Activated CD4-positive, alpha-beta memory T cell treated with anti-CD3 and anti-CD28 coated beads, Interleukin-2, amount 10 ng/mL, durations not matched to agents 7 days and 5 days (primary cell): ENCODE measurements at regions not wholly inside any gene's neighbourhood (a gene's known extent, or its start where the extent isn't known, plus 50 kb on each side); places are given as distances from the start of the nearest gene placed in this dataset.

Experiments
- CTCF ChIA-PET: fragments of 350-600 bp; sonication (Branson Sonifier 250); formaldehyde crosslinking; loops from one replicate; lab custom pipeline; 2021; ENCODE audit warnings: antibody characterized with exemption, inconsistent platforms; lab: Charles Lee
- POLR2A ChIA-PET: fragments of 350-600 bp; sonication (Branson Sonifier 250); formaldehyde crosslinking; loops from one replicate; lab custom pipeline; 2021; ENCODE audit warnings: antibody characterized with exemption; lab: Charles Lee
- DNase-seq: peaks from one replicate; pipeline ENCODE4 v3.0.0-alpha.2; 2020
- H3K27ac Mint-ChIP-seq: one replicate; pipeline ENCODE4 v1.8.0; 2021; ENCODE audit warnings: mild to moderate bottlenecking, mixed read lengths
- H3K27me3 Mint-ChIP-seq: one replicate; pipeline ENCODE4 v1.8.0; 2021; ENCODE audit warnings: mixed read lengths
- H3K36me3 Mint-ChIP-seq: one replicate; pipeline ENCODE4 v1.8.0; 2021; ENCODE audit warnings: low read depth, mixed read lengths
- H3K4me1 Mint-ChIP-seq: one replicate; pipeline ENCODE4 v1.8.0; 2021; ENCODE audit warnings: mixed read lengths
- H3K4me3 Mint-ChIP-seq: one replicate; pipeline ENCODE4 v1.8.0; 2021; ENCODE audit warnings: mild to moderate bottlenecking, mixed read lengths
- H3K9me3 Mint-ChIP-seq: one replicate; pipeline ENCODE4 v1.8.0; 2021; ENCODE audit warnings: mixed read lengths

- CTCF ChIA-PET: no interaction called here
- DNase-seq: no peak
- H3K4me3 Mint-ChIP-seq: no peak overlapping the region
- no peaks in the 10 kb centered on the region for H3K4me1 Mint-ChIP-seq
- no peak overlapping the region for H3K27ac Mint-ChIP-seq
- H3K27me3 Mint-ChIP-seq: peaks cover 2% of the 10 kb centered on the region
- POLR2A ChIA-PET: no interaction called here
- H3K36me3 Mint-ChIP-seq: no peaks in the 10 kb centered on the region
- H3K9me3 Mint-ChIP-seq: no peaks in the 10 kb centered on the region
Measured at GRCh38 chrX:17939724-17940123, 78.6 kb upstream of the RAI2 start.

GRCh38 chrX:17933856-17934255 lies 72.8 kb upstream of the RAI2 start:
- H3K27me3 Mint-ChIP-seq: peaks cover 2% of the 10 kb centered on the region
- H3K4me1 Mint-ChIP-seq: no peaks in the 10 kb centered on the region
- H3K27ac Mint-ChIP-seq: no peak overlapping the region
- POLR2A ChIA-PET: no interaction called here
- CTCF ChIA-PET: no interaction called here
- H3K9me3 Mint-ChIP-seq: no peaks in the 10 kb centered on the region
- H3K4me3 Mint-ChIP-seq: no peak overlapping the region
- DNase-seq: no peak
- no peaks in the 10 kb centered on the region for H3K36me3 Mint-ChIP-seq

- ChIA-PET POLR2A (no interaction called here), CTCF (no interaction called here)
- Mint-ChIP-seq H3K27ac (no peak overlapping the region), H3K9me3 (no peaks in the 10 kb centered on the region), H3K4me3 (no peak overlapping the region), H3K36me3 (no peaks in the 10 kb centered on the region), H3K27me3 (peaks cover 2% of the 10 kb centered on the region), H3K4me1 (no peaks in the 10 kb centered on the region)
- no peak for DNase-seq
Measured at GRCh38 chrX:17932781-17933180, 71.7 kb upstream of the RAI2 start.

DNA sequence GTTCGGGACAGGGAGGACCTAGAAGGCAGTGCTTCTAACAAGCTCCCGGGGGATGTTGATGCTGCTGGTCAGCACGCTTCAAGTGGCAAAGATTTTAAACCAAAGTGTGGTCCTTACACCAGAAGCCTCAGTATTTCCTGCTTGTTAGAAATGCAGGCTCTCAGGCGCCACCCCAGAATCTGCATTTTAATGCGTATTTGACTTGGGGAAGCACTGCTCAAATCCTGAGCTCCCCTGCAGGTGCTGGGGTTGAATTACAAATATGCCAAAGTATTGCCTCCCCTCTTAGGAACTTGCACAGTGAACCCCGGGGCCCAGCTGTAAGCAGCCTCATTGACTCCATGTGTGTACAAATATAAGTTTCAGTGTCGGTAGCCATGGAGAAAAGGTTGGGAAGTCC lies 70.8 kb upstream of the RAI2 start:
- Mint-ChIP-seq H3K27ac (no peak overlapping the region), H3K36me3 (no peaks in the 10 kb centered on the region), H3K27me3 (peaks cover 2% of the 10 kb centered on the region), H3K9me3 (no peaks in the 10 kb centered on the region), H3K4me1 (no peaks in the 10 kb centered on the region), H3K4me3 (no peak overlapping the region)
- ChIA-PET POLR2A (no interaction called here), CTCF (no interaction called here)
- DNase-seq: no peak

DNA sequence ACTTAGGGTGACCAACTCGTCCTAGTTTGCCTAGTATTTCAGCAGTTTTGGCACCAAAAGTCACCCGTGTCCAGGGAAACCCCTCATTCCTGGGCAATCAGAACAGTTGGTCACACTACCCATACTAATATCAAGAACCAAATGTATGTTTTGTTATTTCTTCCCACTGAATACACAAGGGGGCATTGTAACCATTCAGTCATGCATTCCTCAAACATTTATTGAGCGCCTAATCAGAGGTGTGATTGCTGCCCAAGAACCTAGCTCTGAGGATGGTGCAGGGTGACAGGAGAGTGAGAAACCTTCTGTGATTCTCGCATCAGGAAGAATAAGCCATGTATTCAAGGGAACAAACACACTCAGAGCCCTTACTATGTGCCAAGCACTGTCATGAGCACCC lies 69.8 kb upstream of the RAI2 start:
- H3K4me1 Mint-ChIP-seq: no peaks in the 10 kb centered on the region
- H3K27me3 Mint-ChIP-seq: no peaks in the 10 kb centered on the region
- DNase-seq: no peak
- peaks cover 4% of the 10 kb centered on the region for H3K9me3 Mint-ChIP-seq
- H3K36me3 Mint-ChIP-seq: no peaks in the 10 kb centered on the region
- ChIA-PET POLR2A (no interaction called here), CTCF (no interaction called here)
- H3K4me3 Mint-ChIP-seq: no peak overlapping the region
- H3K27ac Mint-ChIP-seq: no peak overlapping the region

- Mint-ChIP-seq H3K36me3 (no peaks in the 10 kb centered on the region), H3K27me3 (no peaks in the 10 kb centered on the region), H3K4me3 (no peak overlapping the region), H3K27ac (no peak overlapping the region), H3K4me1 (peaks cover 4% of the 10 kb centered on the region), H3K9me3 (peaks cover 4% of the 10 kb centered on the region)
- ChIA-PET CTCF (no interaction called here), POLR2A (no interaction called here)
- DNase-seq: no peak
Measured at GRCh38 chrX:17923546-17923945, 62.4 kb upstream of the RAI2 start.

DNA sequence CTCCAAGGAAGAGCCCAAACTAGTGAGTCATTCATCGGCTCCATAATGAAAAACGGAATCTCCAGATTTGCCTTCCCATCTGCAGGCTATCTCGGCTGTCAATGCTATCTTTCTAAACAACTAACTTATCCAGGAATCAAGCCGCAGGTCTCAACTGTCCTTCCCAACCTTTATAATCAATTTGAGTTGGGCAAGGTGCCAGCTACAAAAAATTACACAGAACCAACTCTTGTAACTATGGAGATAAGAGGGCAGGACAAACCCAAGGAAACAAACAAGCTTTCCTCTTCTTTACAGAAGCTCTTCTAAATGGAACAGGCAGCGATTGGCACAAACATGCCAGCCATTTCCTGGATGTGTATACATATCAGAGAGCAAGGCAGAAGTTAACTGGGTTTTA lies 61.2 kb upstream of the RAI2 start:
- Mint-ChIP-seq H3K4me1 (peaks cover 4% of the 10 kb centered on the region), H3K36me3 (no peaks in the 10 kb centered on the region), H3K27me3 (no peaks in the 10 kb centered on the region), H3K4me3 (no peak overlapping the region), H3K27ac (no peak overlapping the region), H3K9me3 (peaks cover 4% of the 10 kb centered on the region)
- no peak for DNase-seq
- CTCF ChIA-PET: no interaction called here
- POLR2A ChIA-PET: no interaction called here

GRCh38 chrX:17919896-17920446 lies 58.9 kb upstream of the RAI2 start:
- H3K4me3 Mint-ChIP-seq: no peak overlapping the region
- CTCF ChIA-PET: no interaction called here

GRCh38 chrX:17917945-17918577 lies 57.0 kb upstream of the RAI2 start:
- no peak overlapping the region for H3K27ac Mint-ChIP-seq
- H3K4me1 Mint-ChIP-seq: no peaks in the 10 kb centered on the region
- no peak for DNase-seq
- POLR2A ChIA-PET: no interaction called here
- H3K27me3 Mint-ChIP-seq: no peaks in the 10 kb centered on the region
- CTCF ChIA-PET: no interaction called here
- H3K36me3 Mint-ChIP-seq: no peaks in the 10 kb centered on the region
- H3K9me3 Mint-ChIP-seq: no peaks in the 10 kb centered on the region
- no peak overlapping the region for H3K4me3 Mint-ChIP-seq

More at GRCh38 chrX:17919896-17920446, 58.9 kb upstream of the RAI2 start:
- DNase-seq: no peak
- Mint-ChIP-seq H3K36me3 (no peaks in the 10 kb centered on the region), H3K27me3 (no peaks in the 10 kb centered on the region), H3K4me1 (peaks cover 4% of the 10 kb centered on the region), H3K9me3 (no peaks in the 10 kb centered on the region), H3K27ac (no peak overlapping the region)
- POLR2A ChIA-PET: no interaction called here

DNA sequence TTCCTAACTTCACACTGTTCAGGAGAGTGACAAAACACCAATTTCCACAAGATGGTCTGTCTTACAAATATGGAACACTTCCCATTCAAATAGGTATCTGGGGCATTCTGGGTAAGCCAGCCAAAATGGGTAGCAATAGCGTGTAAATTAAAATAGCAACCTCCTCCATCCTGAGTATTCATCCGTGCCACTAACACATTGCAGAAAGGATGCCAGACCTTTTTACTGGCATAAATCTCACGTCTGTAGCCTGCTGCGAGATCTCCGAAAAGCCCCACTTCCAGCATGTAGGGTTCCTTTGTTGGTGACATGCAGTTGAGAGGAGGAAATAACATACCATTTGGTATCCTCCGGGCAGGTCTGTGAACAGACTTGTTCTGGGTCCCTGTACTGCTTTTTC lies 52.7 kb upstream of the RAI2 start:
- Mint-ChIP-seq H3K36me3 (no peaks in the 10 kb centered on the region), H3K27ac (no peak overlapping the region), H3K27me3 (peaks cover 3% of the 10 kb centered on the region), H3K4me3 (no peak overlapping the region), H3K4me1 (no peaks in the 10 kb centered on the region), H3K9me3 (no peaks in the 10 kb centered on the region)
- no peak for DNase-seq
- CTCF ChIA-PET: no interaction called here
- POLR2A ChIA-PET: no interaction called here
